Heart right ventricle (tissue), 16 donors: ENCODE measurements at regions not wholly inside any gene's neighbourhood (a gene's known extent, or its start where the extent isn't known, plus 50 kb on each side); places are given as distances from the start of the nearest gene placed in this dataset.
A peak's percentile ranks its signal among the peaks of the same experiment; 100 is the strongest.
"Not testable (repeated sequence)": the region's sequence is repeated elsewhere in the genome, so short reads cannot be mapped to it uniquely, and the experiment has no call there.

ENCODE experiments used
- ATAC-seq, 8 donors: fragments of 200-7000 bp; cut with Tn5 transposase; one replicate each; pipeline ENCODE4 v1.9.1; 2020; ENCODE audit warnings: mild to moderate bottlenecking in 8 of 8, moderate library complexity in 8 of 8, moderate number of reproducible peaks in 1 of 8
- DNase-seq, 2 donors: peaks; one replicate each; pipeline ENCODE4 v3.0.0-alpha.2; 2020
- H3K27ac ChIP-seq, 10 donors: fragments of 200-600 bp; sonication (generic) in 2 of 10; one replicate each; pipeline versions ENCODE4 v1.5.0 to v1.8.0; 2020 to 2022; ENCODE audit warnings: mild to moderate bottlenecking in 3 of 10
- H3K27me3 ChIP-seq, 7 donors: fragments of 200-600 bp; one replicate each; pipeline ENCODE4 v1.8.0; 2021 to 2022; ENCODE audit warnings: mild to moderate bottlenecking in 2 of 7
- H3K36me3 ChIP-seq, 9 donors: fragments of 200-600 bp; sonication (generic) in 1 of 9; one replicate each; pipeline versions ENCODE4 v1.5.0 to v1.8.0; 2020 to 2022; ENCODE audit warnings: mild to moderate bottlenecking in 2 of 9
- H3K4me1 ChIP-seq, 9 donors: fragments of 200-600 bp; sonication (generic) in 1 of 9; one replicate each; pipeline versions ENCODE4 v1.5.0 to v1.8.0; 2020 to 2022; ENCODE audit warnings: mild to moderate bottlenecking in 4 of 9
- H3K4me3 ChIP-seq, 10 donors: fragments of 200-600 bp; sonication (generic) in 2 of 10; one replicate each; pipeline versions ENCODE4 v1.5.0 to v1.8.0; 2020 to 2022; ENCODE audit warnings: mild to moderate bottlenecking in 7 of 10, moderate library complexity in 2 of 10
- H3K9me3 ChIP-seq, 11 donors: fragments of 200-600 bp in 10 of 11; sonication (generic) in 2 of 11; one replicate each; pipeline versions ENCODE4 v1.5.0 to v1.8.0; 2013 to 2022; ENCODE audit warnings: mild to moderate bottlenecking in 2 of 11, control low read depth in 1 of 11, moderate library complexity in 1 of 11
- CTCF ChIP-seq, 9 donors: fragments of 200-600 bp; sonication (generic) in 2 of 9; IDR thresholded peaks; one replicate each; pipeline versions ENCODE4 v1.5.0 to v1.8.0; 2021 to 2022; ENCODE audit warnings: antibody characterized with exemption in 9 of 9, mild to moderate bottlenecking in 5 of 9, moderate library complexity in 1 of 9
- WGBS, 2 donors: extraction: QIAGEN DNeasy Blood & Tissue Kit; methylation state at CpG; one replicate each; pipeline ENCODE4 v1.1.7; 2013; ENCODE audit warnings: inconsistent platforms in 1 of 2; 5-methylcytosine and 5-hydroxymethylcytosine counted together
- intact Hi-C, 10 donors: fragments of 100-400 bp; cut with DNase I; formaldehyde crosslinking; loops; one replicate each; pipeline versions ENCODE4 v1.11.1 to v1.14.2; 2022
- donor health status: Arrhythmogenic right ventricular cardiomyopathy.
- donor health status: ischemic (EF 13 %, LVEDD 7.1; RV severe dilation, severe dysfunction).
- donor health status: healthy with polysubstance abuse.
- donor health status: DM: no; HTN: yes; CAD: no.
- donor health status: DM: no; HTN: no; CAD: no.
- donor health status: ischemic (EF 25% LVEDD 6.9; RV normal size, moderate dysfunction).
- donor health status: ischemic (EF 25% LVEDD 5.7; RV mildly dilated, moderate dysfunction).
- donor health status: healthy.
- donor health status: DM: yes; HTN: yes; CAD: no.
- donor health status: Ischemic cardiomyopathy.
- donor health status: ischemic (EF 35%, LVEDD 5.7; RV mildly dilated, moderate dysfunction).
- donor health status: nonischemic (EF 11% LVEDD 7.7; RV severe dilation, severe dysfunction).
- donor health status: DM: yes; HTN: yes; CAD: no.
- donor health status: PGD.
- donor health status: ischemic (EF 29% LVEDD 5.4; RV normal size, mild dysfunction).
- donor health status: nonischemic (EF 23%, LVEDD 6.1; RV moderate dilation, normal function).

GRCh38 chr5:40428126-40428525, 251.6 kb upstream of the PTGER4 start:
- H3K9me3 ChIP-seq = peaks cover 0 to 8% (median 0%) of the 10 kb centered on the region in 11 donors
- no peaks in the 10 kb centered on the region for H3K36me3 ChIP-seq
- DNase-seq (no peak), ATAC-seq (peak in 4 of 8 donors; percentile 33 to 89 (median 48))
- TF ChIP-seq CTCF (IDR thresholded peaks at IDR 0.05) = no peak
- 43 to 57% methylated on average over 1 of the region's 1 CpG for WGBS, 2 donors
- peaks cover 0 to 30% (median 11%) of the 10 kb centered on the region in 9 donors for H3K4me1 ChIP-seq
- H3K4me3 ChIP-seq = no peak overlapping the region
- intact Hi-C loops = no loop called here
- H3K27ac ChIP-seq = peak overlapping the region in 1 of 10 donors; percentile 49
- no peaks in the 10 kb centered on the region for H3K27me3 ChIP-seq

GRCh38 chr5:40417046-40417810, 262.5 kb upstream of the PTGER4 start:
- DNase-seq, H3K27me3 ChIP-seq, H3K36me3 ChIP-seq, H3K4me3 ChIP-seq, ATAC-seq, H3K27ac ChIP-seq, intact Hi-C loops: not testable (repeated sequence)
- Histone ChIP-seq H3K4me1 (peaks cover 0 to 14% (median 0%) of the 10 kb centered on the region in 9 donors), H3K9me3 (peaks cover 0 to 26% (median 0%) of the 10 kb centered on the region in 11 donors)
- WGBS, 2 donors = 76 to 86% methylated on average over 8 of the region's 8 CpGs

- no peaks in the 10 kb centered on the region for H3K36me3 ChIP-seq
- H3K4me1 ChIP-seq = peaks cover 0 to 19% (median 2%) of the 10 kb centered on the region in 9 donors
- no peak for TF ChIP-seq CTCF (IDR thresholded peaks at IDR 0.05)
- peaks cover 0 to 21% (median 0%) of the 10 kb centered on the region in 11 donors for H3K9me3 ChIP-seq
- no peak overlapping the region for H3K4me3 ChIP-seq
- no peaks in the 10 kb centered on the region for H3K27me3 ChIP-seq
- intact Hi-C loops = no loop called here
- ATAC-seq (no peak), DNase-seq (no peak)
- H3K27ac ChIP-seq = no peak overlapping the region
Measured at GRCh38 chr5:40416588-40416987, 263.1 kb upstream of the PTGER4 start.

GRCh38 chr5:40416098-40416497, 263.6 kb upstream of the PTGER4 start:
- H3K27me3 ChIP-seq = no peaks in the 10 kb centered on the region
- TF ChIP-seq CTCF (IDR thresholded peaks at IDR 0.05) = no peak
- no peak for ATAC-seq
- H3K27ac ChIP-seq = no peak overlapping the region
- no peaks in the 10 kb centered on the region for H3K36me3 ChIP-seq
- H3K4me1 ChIP-seq = peaks cover 0 to 24% (median 5%) of the 10 kb centered on the region in 9 donors
- intact Hi-C loops = no loop called here
- peaks cover 0 to 16% (median 0%) of the 10 kb centered on the region in 11 donors for H3K9me3 ChIP-seq
- no peak for DNase-seq
- no peak overlapping the region for H3K4me3 ChIP-seq

GRCh38 chr5:40414922-40415321, 264.8 kb upstream of the PTGER4 start:
- no peak overlapping the region for H3K27ac ChIP-seq
- no peaks in the 10 kb centered on the region for H3K27me3 ChIP-seq
- peaks cover 0 to 16% (median 0%) of the 10 kb centered on the region in 11 donors for H3K9me3 ChIP-seq
- DNase-seq (no peak), ATAC-seq (no peak)
- no peak overlapping the region for H3K4me3 ChIP-seq
- no peaks in the 10 kb centered on the region for H3K36me3 ChIP-seq
- 84 to 91% methylated on average over 4 of the region's 4 CpGs for WGBS, 2 donors
- intact Hi-C loops = loop anchor here in 1 of 10 donors (5.0 kb wide), 1 partner anchor 272 kb away; no protein-coding TSS in a partner anchor
- no peak for TF ChIP-seq CTCF (IDR thresholded peaks at IDR 0.05)
- H3K4me1 ChIP-seq = peaks cover 0 to 36% (median 15%) of the 10 kb centered on the region in 9 donors
